ENCODE measurements at regions not wholly inside any gene's neighbourhood (a gene's known extent, or its start where the extent isn't known, plus 50 kb on each side); places are given as distances from the start of the nearest gene placed in this dataset.

DNA sequence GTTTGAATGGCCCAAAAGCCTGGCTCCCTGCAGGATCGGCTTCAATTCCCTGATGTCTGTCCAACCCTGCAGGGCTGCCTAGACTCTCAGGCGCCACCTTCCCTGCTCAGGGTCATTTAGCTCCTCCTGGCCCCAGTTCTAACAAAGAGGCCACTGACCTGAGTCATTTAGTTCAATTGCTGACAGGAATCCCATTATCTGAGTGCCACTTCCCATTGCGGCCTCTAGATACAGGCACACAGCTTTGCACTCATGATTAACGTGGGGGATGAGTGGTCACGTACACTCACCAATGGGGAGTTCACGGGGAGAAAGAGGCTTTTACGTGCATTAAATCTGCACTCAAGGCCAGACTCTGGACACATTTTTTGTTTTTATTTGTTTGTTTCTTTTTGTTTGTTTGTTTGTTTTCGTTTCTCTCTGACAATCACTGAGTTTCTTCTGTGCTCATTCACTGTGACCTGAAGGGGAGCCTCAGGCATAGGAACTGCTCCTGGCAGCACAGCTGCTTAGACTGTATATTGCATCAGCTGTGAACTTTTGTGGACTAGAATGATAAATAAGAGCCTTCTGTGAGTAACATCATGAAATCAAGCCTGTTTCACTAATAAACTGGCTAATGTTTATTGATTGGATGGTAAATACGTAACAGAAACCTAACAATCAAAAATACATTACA is 118.9 kb upstream of the CTNNA2 start:
- WGBS, 2 donors: 25 to 27% methylated on average over 9 of the region's 9 CpGs
- no peak overlapping the region for H3K27ac ChIP-seq
- no peak for DNase-seq (ENCODE audit: low spot score in 2 of 2)
- TF ChIP-seq EP300 (IDR thresholded peaks at IDR 0.05): no peak
- TF ChIP-seq, protein P1, sequence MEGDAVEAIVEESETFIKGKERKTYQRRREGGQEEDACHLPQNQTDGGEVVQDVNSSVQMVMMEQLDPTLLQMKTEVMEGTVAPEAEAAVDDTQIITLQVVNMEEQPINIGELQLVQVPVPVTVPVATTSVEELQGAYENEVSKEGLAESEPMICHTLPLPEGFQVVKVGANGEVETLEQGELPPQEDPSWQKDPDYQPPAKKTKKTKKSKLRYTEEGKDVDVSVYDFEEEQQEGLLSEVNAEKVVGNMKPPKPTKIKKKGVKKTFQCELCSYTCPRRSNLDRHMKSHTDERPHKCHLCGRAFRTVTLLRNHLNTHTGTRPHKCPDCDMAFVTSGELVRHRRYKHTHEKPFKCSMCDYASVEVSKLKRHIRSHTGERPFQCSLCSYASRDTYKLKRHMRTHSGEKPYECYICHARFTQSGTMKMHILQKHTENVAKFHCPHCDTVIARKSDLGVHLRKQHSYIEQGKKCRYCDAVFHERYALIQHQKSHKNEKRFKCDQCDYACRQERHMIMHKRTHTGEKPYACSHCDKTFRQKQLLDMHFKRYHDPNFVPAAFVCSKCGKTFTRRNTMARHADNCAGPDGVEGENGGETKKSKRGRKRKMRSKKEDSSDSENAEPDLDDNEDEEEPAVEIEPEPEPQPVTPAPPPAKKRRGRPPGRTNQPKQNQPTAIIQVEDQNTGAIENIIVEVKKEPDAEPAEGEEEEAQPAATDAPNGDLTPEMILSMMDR (IDR thresholded peaks at IDR 0.05): no peak
- no peak for TF ChIP-seq POLR2A (IDR thresholded peaks at IDR 0.05)
- no peaks in the 10 kb centered on the region for H3K4me1 ChIP-seq
- no peak overlapping the region for H3K4me3 ChIP-seq
- no peaks in the 10 kb centered on the region for H3K27me3 ChIP-seq
- H3K36me3 ChIP-seq: no peaks in the 10 kb centered on the region
- H3K9me3 ChIP-seq: no peaks in the 10 kb centered on the region

DNA sequence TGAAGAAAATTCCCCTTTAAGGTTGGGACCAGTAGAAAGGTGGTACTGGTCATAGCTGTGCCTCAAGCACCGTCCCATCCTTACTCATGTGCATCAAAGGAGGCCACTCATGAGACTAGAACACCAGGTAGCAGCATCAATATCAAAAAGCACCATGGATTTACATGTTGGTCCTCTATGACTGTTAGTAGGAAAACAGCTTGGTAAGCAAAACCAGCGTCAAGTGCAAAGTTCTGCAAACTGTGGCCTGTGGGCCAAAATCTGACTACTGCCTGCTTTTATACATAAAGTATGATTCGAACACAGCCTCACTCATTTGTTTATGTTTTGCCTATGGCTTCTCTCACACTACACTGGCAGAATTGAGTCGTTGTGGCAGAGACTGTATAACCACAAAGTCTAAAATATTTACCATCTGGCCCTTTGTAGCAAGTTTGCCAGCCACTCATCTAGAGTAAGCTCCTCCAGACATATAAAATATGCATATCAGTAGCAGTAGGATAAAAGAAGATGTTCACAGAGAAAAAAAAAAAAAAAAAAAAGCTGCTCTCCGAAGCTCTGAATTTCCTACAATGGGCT is 119.7 kb upstream of the CTNNA2 start:
- 44 to 48% methylated on average over 5 of the region's 5 CpGs for WGBS, 2 donors
- Histone ChIP-seq H3K4me1 (no peaks in the 10 kb centered on the region), H3K36me3 (no peaks in the 10 kb centered on the region), H3K4me3 (no peak overlapping the region), H3K9me3 (no peaks in the 10 kb centered on the region), H3K27ac (no peak overlapping the region), H3K27me3 (no peaks in the 10 kb centered on the region)
- no peak for DNase-seq (ENCODE audit: low spot score in 2 of 2)
- TF ChIP-seq, protein P1 (IDR thresholded peaks at IDR 0.05): no peak
- TF ChIP-seq POLR2A (IDR thresholded peaks at IDR 0.05) (no peak), EP300 (IDR thresholded peaks at IDR 0.05) (no peak)

DNA sequence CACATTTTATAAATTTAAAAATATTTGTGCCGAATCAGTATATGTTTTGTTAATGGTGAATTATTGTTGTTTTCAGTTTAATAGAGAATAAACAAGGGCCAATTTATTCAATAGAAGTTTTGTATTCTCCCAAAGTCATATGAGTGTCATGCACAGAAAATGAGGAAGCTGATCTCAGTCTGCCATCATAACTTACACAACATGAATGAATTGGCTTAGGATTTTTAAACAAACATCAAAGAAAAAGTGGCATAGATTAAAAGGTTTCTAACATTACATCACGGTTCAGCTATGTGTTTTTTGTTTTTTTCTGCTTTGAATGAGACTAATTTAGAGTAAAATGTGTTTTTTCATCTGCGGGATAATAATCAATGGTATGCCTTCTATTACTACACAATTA is 123.4 kb upstream of the CTNNA2 start:
- Histone ChIP-seq H3K27me3 (no peaks in the 10 kb centered on the region), H3K9me3 (no peaks in the 10 kb centered on the region), H3K4me3 (no peak overlapping the region), H3K36me3 (no peaks in the 10 kb centered on the region), H3K4me1 (no peaks in the 10 kb centered on the region), H3K27ac (no peak overlapping the region)
- no peak for DNase-seq (ENCODE audit: low spot score in 2 of 2)
- WGBS, 2 donors: 47 to 49% methylated on average over 3 of the region's 3 CpGs
- TF ChIP-seq POLR2A (IDR thresholded peaks at IDR 0.05) (no peak), EP300 (IDR thresholded peaks at IDR 0.05) (no peak)
- TF ChIP-seq, protein P1 (IDR thresholded peaks at IDR 0.05): no peak

DNA sequence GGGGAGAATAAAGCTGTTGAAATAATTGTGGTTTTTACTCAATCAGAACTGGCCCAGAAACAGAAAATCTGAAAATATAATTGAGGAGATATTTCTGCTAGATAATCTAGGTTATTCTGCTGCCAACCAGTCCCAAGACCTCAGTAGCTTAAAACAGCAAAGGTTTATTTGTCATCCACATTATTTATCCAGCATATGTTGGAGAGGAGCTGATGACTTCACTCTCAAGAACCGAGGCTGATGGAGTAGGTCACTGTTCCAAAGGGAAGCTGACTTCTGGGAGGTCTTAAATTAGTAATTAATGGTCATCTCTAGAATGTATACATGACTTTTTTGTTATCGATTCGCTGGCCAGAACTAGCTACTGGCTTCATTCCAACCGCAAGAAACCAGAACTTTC is 124.8 kb upstream of the CTNNA2 start:
- Histone ChIP-seq H3K4me3 (no peak overlapping the region), H3K27me3 (no peaks in the 10 kb centered on the region), H3K36me3 (no peaks in the 10 kb centered on the region), H3K4me1 (no peaks in the 10 kb centered on the region), H3K27ac (no peak overlapping the region), H3K9me3 (no peaks in the 10 kb centered on the region)
- TF ChIP-seq, protein P1 (IDR thresholded peaks at IDR 0.05): no peak
- TF ChIP-seq POLR2A (IDR thresholded peaks at IDR 0.05): no peak
- no peak for TF ChIP-seq EP300 (IDR thresholded peaks at IDR 0.05)
- 64 to 67% methylated on average over 4 of the region's 4 CpGs for WGBS, 2 donors
- DNase-seq (ENCODE audit: low spot score in 2 of 2): no peak

DNA sequence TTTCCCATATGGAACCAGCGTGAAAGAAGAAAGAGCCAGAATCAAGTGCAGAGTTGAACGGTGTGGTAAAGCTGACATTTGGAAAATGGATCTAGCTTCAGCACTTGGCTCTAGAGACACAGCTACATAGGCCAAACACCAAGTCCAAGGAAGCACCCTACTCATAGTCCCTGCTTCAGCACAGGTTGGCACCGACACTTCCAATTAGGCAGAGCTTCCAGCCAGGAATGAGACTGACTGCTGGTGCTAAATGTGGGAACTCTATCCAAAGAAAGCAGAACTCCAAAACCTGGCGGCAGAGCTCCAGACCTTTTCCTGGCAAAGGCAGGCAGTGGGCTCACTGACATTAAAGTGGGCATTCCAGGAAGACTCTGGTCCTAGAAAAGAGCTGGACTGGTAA is 125.4 kb upstream of the CTNNA2 start:
- no peak overlapping the region for H3K4me3 ChIP-seq
- WGBS, 2 donors: 82 to 83% methylated on average over 4 of the region's 4 CpGs
- no peaks in the 10 kb centered on the region for H3K4me1 ChIP-seq
- DNase-seq (ENCODE audit: low spot score in 2 of 2): no peak
- H3K27me3 ChIP-seq: no peaks in the 10 kb centered on the region
- H3K36me3 ChIP-seq: no peaks in the 10 kb centered on the region
- H3K27ac ChIP-seq: no peak overlapping the region
- TF ChIP-seq POLR2A (IDR thresholded peaks at IDR 0.05): no peak
- TF ChIP-seq EP300 (IDR thresholded peaks at IDR 0.05): no peak
- TF ChIP-seq, protein P1 (IDR thresholded peaks at IDR 0.05): no peak
- no peaks in the 10 kb centered on the region for H3K9me3 ChIP-seq

Data from tibial nerve (tissue), 4 donors.